Forelimb muscle (tissue), 1 donor: ENCODE measurements at regions not wholly inside any gene's neighbourhood (a gene's known extent, or its start where the extent isn't known, plus 50 kb on each side); places are given as distances from the start of the nearest gene placed in this dataset.

ENCODE experiments used
- DNase-seq: peaks from one replicate; pipeline ENCODE4 v3.0.0-alpha.2; 2013; ENCODE audit warnings: low read depth

DNA sequence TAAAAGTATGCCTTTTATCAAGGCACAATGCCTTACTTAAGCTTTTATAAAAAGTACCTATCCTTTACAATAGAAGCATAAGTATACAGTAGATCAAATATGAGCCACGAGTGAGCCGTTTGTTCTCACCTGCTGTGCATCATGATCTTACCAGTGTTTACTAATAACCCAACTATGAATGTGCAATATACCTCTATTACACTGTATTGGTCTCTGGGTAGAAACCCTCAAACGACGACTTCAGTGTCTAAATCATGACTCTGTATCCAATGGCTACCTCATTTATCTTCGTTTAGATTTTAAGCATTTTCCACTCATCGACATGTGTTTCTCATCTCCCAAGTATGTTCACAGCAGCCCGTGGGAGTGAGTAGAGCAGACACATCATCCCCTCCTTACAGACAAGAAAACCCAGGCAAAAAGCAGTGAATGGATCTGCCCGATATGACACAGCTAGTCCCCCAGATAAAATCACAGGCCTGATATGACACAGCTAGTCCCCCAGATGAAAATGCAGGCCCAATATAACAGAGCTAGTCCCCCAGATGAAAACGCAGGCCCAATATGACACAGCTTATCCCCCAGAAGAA lies 279.8 kb downstream of the TNS1 start:
- no peak for DNase-seq

DNA sequence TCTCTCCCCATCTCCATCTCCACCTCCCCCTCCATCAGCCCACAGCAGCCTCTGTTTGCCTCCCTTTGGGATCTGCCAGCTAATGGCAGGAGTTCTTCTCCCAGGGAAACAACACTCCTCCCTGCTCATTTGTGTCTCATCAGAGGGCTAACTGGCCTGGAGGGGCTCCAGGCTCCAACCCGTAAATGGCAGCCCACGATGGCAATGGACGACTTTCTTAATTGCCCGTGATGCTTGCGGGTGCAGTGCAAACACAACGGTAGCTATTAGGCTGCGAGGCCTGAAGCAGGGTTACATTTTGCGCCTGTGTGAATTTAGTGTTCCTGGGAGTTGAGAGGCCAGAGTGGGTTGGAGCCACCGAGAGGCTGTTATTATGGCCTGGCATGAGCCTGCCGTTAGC lies 285.1 kb downstream of the TNS1 start:
- no peak for DNase-seq

DNA sequence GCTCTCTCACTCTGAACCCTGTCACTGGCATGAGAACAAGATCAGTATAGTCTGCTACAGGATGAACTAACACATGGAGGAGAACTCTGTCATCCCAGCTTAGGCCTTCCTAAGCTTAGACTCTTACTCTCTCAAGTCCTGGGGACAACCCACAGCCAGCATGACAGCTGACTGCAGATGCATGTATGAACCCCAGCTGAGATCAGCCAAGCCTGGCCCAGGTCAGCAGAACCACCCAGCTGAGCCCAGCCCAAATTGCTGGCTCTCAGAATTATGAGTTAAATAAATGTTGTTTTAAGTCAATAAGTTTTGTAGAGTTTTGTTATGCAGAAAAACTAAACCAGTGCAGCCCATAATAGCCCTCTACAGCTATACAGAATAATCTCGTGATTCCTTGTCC lies 287.3 kb downstream of the TNS1 start:
- DNase-seq, result no peak

DNA sequence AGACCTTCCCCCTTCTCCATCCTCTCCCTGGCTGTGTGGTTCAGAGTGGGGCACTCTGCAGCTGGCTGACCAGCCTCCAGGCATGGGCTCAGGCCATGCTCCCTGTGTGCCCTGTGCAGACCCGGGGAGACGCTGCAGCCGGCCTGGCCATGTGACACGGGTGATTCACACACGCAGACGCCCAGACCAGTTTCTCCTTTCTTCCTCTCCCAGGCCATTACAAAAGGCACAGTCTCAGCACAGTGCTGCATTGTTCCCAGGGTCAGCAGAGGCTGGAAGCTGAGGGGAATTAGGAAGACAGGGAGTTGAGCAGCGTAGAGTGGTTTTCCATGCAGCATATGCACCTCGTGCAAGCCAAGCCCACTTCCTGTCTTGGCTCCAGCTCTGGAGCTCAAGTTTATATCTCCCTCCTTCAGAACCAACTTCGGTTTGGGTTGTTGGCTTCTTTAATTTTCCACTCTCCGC lies 288.5 kb downstream of the TNS1 start:
- DNase-seq, result no peak

DNA sequence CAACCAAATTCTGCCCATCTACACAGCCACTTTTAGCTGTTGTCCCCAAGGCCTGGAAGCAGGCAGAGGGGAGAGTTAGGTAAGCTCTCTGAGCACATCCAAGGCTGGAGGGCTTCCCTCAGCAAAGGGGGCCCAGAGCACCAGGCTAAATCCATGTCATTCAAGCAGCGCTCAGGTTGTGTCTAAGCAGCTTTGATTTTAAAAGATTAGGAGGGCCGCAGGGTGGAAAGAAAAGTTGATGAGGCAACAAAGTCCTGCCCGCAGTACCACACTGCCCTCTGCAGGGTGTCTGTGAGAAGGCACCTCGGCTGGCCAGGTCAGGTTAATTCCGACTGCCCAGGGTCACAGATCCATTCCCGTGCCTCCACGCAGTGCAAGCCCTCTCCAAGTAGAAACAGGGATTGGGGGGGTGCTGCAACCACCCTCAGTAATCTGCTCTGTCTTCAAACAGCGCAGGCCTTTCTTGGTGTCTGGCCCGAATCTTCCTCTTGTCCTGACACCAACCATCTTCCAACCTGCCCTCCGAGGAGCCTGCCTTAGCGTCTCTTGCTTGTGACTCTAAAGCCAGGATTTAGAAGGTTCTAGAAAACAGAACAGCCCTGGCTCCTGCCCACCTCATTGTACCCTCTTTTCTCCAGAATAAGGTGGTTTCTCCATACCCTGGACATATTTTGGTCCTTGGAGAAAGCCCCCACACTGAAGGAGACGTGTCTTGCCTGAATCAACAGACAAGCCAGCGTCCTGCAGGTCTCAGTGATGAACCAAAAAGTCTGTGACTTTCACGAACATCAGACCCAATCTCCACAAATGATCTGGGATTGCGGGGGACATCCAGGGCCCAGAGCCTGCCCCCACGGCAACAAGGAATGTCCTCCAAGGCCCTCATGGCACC lies 289.2 kb downstream of the TNS1 start:
- DNase-seq, result no peak

DNA sequence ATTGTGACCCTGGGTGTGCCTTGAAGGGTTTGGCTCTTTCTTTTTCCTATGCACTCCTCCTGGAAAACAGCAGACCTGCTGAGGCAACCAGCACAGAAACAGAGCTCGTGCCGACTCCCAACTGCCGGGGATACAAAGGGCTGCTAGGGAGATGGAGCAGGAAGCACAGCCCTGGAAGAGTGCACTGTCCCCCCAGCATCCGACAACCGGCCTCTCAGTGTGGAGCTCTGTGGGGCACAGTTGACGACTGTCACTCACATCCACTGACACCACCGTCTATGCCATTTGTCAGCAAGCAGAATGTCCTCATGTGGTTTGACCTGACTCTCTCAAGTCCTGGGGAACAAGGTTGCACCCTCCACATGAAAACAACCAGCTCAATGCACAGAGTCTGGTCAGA lies 290.4 kb downstream of the TNS1 start:
- no peak for DNase-seq

DNA sequence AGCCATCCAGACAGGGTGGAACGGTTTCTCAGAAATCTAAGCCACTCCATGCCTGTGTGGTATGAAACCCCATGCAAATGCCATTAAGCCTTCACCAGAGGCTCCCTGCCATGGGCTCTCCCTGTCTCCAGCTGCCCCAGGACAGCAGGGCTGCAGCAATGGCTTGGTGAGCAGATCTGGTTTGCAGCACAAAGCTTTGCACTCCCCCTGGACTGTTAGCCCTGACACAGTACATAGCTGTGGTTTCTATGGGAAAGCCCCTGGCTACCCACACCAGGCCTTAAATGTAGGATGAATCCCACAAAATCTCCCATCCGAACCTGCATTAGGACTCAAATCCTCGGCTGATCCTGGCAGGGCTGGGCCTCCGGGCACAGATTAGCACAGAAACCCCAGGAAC lies 291.6 kb downstream of the TNS1 start:
- DNase-seq, result no peak

DNA sequence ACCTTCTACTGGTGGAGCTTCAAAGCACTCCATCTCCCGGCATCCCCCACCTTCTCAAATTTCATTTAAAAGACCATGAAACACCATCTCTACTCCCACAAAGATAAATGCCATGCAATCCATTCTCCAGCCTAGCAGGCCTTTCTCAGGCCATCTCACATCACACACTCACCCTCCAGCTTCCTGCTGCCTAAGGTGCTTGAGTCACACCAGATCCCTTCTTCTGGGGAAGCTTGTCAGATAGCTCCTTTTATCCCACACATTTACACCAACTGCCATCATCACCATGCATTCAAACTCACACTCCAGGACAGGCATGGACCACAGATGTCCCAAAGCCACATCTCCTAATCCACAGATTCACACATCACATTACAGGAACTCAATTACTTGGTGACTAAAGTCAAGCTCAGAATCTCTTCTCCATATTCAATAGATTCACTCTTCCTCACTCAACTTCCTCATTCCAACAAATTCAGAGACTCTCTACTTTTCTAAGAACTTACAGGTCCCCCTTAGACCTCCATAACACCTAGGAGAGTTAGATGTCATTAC lies 292.5 kb downstream of the TNS1 start:
- DNase-seq, result no peak

DNA sequence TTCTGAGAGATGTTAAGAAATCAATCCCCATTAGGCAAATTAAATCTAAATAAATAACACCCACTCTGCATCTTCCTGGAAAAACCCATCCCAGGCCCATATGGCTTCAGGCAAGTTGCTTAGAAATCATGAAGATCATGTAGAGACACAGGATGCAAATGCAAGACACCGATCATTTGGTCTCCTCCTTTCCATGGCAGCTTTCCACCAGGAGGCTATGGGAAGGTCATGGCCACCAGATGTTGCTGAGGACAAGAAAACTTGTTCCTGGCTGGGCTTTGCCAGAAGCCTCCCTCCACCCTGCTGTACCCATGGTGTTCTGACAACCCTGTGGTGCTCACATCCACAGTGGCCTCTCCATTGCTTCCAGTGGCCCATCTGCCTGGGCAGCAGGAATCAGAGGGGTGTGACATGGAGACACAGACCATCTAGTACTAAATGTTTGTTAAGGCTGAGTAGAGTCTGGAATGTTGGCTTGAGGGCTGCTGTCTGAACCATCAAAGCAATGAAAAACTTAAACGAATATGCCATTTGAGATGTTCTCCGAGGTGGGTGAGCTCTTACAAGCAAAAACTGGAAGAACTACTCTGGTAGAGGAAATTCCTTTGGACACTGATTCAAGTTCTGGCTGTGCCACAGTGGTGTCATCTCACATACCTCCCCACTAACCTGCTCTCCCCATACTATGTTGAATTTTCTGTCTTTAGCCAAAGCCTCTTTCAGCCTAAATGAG lies 293.2 kb downstream of the TNS1 start:
- no peak for DNase-seq

DNA sequence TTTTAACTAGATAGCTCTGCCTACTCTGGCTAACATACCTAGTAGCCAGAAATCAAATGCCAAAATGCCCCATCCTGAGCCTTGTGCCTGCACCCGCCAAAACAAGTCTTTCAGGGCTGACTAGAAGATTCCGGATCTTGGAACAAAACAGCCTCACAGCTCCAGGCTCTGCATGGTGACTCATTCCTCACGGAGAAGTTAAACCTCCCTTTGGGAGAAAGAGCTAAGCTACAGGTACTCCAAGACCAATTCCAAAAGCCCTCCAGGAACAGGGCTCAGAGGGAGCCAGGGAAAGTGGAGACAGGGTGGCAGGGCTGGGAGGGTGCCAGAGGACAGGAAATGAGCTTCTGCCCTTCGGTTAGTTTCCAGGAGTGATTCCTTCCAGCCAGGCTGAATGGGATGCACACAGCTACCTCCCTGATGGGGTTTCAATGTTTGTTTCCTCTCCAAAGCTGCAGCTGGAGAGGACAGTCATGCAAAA lies 295.6 kb downstream of the TNS1 start:
- no peak for DNase-seq

DNA sequence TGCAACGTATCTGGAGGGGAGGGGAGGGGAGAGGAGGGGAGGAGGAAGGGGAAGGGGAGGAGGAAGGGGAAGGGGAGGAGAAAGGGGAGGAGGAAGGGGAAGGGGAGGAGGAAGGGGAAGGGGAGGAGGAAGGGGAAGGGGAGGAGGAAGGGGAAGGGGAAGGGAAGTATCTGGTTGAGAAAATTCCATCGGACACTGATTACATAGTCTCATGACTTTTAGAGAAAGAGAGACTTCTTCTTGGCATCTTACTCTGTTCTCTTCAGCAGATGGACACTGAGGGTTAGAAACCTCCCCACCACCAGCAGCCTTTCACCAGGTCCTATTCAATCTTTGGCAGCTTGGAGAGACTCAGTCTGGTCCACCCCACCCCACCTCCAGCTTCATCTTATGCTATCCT lies 296.3 kb downstream of the TNS1 start:
- no peak for DNase-seq

DNA sequence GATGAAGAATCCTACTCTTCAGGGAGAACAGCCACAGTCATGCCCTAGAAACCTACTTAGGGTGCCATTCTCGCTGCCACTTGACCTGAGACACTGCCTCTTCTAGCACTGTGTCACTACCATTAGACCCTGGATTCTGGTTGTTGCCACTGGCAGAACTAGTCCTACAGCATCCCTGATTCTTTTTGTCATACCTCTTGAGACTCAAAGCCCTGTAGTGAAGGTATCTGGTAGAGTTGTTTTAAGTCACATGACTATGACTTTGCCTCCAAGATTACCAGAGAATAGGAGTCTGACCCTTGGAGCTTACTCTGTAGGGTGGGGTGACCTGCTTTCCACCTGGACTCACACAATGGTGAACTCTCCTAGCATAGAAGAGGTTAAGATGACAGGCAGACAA lies 296.7 kb downstream of the TNS1 start:
- DNase-seq, result no peak

DNA sequence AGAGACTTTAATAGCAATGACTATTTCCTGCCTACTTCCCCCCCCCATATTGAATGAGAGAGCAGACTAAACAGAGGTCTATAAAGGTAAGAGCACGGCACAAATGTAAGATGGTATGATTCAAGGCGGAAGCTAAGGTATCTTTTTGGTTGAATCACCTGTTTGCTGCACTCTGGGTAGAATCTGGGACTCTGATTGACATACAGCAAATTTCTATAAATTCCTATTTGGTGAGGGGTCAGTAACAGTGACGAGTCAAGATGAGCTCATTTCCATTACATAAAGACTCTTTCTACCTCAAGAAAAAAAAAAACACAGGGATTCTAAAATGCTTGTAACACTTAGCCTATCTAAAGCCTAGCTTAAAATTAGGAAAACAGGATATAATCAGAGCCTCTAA lies 297.3 kb downstream of the TNS1 start:
- DNase-seq, result no peak

DNA sequence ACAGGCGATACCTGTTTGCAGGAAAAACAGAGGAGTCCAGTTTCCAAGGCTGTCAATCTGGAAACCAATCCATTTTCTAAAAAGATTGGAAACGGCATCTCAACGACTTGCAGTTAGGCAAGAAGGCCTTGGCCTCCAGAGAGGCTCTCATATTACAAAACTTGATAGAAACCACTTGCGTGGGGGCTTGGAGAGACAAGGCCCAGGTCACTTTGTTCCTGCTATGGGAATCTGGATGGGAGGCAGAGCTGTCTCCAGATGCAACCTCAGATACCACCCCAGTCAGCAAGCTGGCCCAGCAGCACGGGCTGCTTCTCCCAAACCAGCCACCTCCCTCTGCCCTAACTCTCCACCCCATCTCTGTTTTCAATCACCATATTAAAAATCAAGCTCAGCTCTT lies 298.8 kb downstream of the TNS1 start:
- DNase-seq, result no peak

DNA sequence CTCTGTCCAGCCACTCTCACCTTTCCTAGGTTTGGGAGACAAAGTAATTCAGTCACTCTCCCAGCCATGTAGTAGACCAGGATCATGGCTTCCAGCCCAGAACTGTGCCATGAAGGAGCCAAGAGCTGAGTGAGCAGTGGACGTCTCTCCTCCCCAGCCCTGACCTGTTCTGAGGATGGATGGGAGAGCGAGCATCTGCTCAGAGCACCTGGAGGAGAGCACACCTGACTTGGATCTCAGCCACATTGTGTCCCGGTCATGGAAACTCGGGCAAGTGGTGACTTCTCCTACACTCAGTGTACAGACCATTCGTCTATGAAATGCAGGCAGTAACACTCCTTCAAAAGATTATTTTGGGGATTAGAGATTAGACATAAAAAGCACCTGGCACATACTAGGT lies 299.7 kb downstream of the TNS1 start:
- no peak for DNase-seq

DNA sequence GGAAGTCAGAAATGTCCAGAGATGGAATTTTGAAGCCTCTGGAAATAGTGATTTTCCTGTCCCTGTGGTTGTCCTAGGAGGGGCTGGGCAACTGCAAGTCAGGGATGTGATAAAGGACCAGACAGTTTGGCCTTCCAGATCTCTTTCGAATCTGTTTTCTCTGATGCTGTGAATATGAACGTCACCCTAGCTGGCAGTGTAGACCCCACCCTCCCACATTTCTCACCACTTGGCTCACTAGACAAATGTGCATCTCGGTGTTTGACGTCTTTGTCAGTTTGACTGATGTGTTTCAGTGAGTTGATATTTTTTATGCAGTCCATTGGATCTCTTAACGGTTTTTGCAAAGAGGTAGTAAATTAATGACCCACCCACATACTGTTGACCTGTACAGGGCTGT lies 301.2 kb downstream of the TNS1 start:
- DNase-seq, result no peak

DNA sequence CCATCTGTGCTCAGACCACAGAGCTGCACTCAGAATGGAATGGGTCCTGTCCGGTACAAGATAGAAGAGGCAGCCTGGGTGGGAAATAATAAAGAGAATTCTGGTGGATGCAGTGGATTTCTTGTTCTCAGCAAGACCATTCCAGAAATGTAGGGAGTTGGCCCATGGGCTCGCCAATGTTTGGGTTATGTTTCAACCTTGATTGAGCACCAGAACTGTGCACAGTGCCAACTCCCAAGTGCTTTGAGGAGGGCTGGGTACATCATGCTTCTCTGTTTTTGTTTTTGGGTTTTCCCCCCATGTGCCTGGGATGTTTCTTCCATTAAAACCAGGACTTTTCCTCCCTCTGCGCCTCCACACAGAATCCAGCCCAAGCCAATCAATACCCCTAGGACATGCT lies 304.1 kb downstream of the TNS1 start:
- no peak for DNase-seq

DNA sequence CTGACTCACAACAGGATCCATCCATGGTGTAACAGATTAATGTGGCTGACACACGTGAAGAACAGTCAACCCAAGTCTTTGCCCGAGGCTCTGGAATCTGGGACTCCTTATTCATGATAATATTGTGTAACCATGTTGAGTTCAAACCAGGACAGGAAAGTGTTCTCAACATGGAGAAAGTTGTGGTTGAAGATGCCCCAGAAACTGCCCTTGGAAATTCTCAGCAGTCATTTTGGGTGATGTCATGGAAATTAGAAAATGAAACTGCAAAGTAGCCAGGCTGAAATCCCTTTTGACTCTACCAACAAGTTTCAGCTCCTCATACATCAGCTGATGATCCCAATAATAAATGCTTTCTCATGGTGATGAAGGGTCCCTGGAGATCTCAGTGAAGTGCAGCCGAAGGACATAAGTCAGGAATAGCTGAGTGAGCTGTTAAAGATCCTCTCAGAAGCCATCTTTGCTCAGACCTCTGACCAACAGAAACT lies 307.7 kb downstream of the TNS1 start:
- no peak for DNase-seq

DNA sequence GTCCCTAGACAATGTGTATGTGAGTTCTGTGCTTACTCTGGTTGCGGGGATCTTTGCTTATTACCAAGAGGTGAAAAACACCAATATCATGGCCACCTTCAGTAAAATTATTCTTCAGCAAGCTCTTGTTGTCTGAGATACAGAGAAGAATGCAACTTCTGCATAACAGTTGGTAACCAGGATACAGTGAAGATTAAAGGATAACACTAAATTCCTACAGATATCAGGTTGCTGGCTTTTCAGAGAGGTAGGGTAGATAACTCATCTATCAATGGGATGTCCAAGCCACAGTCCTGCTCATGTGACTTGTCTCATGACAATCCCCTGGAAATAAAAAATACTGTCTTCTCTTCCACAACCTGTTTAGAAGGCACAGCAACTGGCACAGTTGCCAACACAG lies 308.5 kb downstream of the TNS1 start:
- no peak for DNase-seq

DNA sequence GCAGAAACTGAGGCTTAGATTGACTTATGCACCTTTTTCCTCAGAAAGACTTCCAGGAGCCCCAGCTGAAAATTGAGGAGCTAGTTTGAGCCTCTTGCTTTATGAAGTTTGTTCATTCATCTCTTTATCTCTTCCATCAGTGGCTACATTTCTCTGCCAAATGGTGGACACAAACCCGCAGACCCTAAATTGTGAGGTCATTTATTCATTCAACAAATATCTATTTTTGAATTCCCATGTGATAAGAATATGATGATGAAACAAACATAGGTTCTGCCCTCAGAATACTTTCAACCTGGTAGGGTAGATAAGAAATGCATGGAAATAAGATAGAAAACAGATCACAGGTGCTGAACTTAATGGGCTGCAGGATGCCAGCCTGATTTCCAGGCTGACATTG lies 309.4 kb downstream of the TNS1 start:
- no peak for DNase-seq

DNA sequence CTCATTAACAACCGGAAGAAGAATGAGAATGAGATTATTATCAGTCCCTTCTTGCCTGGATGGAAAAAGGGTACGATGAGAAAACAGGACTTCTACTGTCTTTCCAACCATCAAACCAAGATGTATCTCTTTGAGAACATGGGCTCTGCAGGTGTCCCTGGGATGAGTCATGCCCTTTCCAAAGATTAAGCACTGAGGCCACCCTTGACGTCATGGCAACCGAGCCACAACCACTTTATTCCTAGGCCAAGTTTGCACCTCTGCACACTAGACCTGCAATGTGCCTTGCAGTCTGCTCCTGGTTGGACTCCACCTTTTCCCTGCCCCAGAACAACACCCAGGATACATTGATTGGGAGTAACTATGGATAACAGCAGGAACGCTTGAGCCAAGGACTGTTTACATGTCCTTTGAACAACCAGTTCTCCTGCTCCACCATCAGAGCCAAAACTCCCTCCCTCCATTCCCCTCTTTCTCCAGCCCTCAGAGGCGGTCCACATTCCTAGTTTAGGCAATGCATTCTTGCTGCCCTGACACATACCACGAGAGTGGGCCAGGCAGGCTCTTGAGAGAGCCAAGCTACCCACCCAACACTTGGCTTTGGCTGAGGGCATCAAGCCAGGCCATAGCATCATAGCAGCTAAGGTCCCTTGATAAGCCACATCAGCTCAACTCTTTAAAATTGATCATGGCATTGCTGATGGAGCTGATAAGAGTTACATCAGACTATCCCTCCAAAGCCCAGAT lies 310.7 kb downstream of the TNS1 start:
- no peak for DNase-seq
